ENCODE measurements at regions not wholly inside any gene's neighbourhood (a gene's known extent, or its start where the extent isn't known, plus 50 kb on each side); places are given as distances from the start of the nearest gene placed in this dataset.

DNA sequence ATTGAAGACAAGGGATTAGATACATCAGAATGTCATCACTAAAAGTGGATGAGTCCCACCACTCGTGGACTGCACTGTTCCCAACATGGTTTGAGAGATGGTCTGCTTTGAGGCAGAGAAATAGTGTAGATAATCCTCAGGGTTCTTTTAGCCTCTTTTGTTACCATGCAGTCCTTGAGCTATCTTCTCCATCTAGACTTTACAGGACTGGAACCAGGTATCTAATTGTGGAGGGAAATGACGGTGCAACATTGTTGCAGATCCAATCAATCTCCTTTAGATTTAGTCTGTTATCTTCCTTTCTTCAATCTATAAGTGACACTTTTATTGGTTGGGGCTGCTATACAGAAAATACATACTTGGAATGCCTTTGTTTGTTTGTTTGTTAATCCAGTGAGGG is 183.8 kb upstream of the CWC22 start:
- no peaks in the 10 kb centered on the region for H3K9me2 ChIP-seq
- H3K4me2 ChIP-seq, result no peak overlapping the region
- no peaks in the 10 kb centered on the region; a peak in 2 of 4 replicates for H3K4me1 ChIP-seq (ENCODE audit: control insufficient read depth in 1 of 2, insufficient read depth in 2 of 2, low read depth in 1 of 2, low read length in 1 of 2)
- no peak overlapping the region for H3K4me3 ChIP-seq (ENCODE audit: low read depth in 2 of 2, low read length in 1 of 2)
- no peaks in the 10 kb centered on the region for H3K27me3 ChIP-seq (ENCODE audit: insufficient read depth)
- WGBS (ENCODE audit: low lambda C conversion rate), result 88% methylated on average over 2 of the region's 2 CpGs
- TF ChIP-seq MXI1 (IDR thresholded peaks at IDR 0.05; ENCODE audit: low read depth, low read length) (no peak), RFX5 (IDR thresholded peaks at IDR 0.05; ENCODE audit: low read length) (no peak), CHD2 (IDR thresholded peaks at IDR 0.05; ENCODE audit: low read length, partially characterized antibody) (no peak), RAD21 (IDR thresholded peaks at IDR 0.05; ENCODE audit: low read length) (no peak), FOSL2 (IDR thresholded peaks at IDR 0.05; ENCODE audit: borderline replicate concordance, low read depth) (no peak), FOXJ3 (CRISPR knock-in tag; IDR thresholded peaks at IDR 0.05) (no peak), MEF2A (IDR thresholded peaks at IDR 0.05; ENCODE audit: borderline replicate concordance, low read depth) (no peak), SMC3 (IDR thresholded peaks at IDR 0.05; ENCODE audit: low read depth, low read length) (no peak), RXRA (IDR thresholded peaks at IDR 0.05; ENCODE audit: borderline replicate concordance, low read depth) (no peak), EZH2phosphoT487 (IDR thresholded peaks at IDR 0.05; ENCODE audit: borderline replicate concordance, low read depth) (no peak)
- TF ChIP-seq, protein P1, sequence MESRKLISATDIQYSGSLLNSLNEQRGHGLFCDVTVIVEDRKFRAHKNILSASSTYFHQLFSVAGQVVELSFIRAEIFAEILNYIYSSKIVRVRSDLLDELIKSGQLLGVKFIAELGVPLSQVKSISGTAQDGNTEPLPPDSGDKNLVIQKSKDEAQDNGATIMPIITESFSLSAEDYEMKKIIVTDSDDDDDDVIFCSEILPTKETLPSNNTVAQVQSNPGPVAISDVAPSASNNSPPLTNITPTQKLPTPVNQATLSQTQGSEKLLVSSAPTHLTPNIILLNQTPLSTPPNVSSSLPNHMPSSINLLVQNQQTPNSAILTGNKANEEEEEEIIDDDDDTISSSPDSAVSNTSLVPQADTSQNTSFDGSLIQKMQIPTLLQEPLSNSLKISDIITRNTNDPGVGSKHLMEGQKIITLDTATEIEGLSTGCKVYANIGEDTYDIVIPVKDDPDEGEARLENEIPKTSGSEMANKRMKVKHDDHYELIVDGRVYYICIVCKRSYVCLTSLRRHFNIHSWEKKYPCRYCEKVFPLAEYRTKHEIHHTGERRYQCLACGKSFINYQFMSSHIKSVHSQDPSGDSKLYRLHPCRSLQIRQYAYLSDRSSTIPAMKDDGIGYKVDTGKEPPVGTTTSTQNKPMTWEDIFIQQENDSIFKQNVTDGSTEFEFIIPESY (IDR thresholded peaks at IDR 0.05; ENCODE audit: borderline replicate concordance, low read depth), result no peak
- TF ChIP-seq, protein P2, sequence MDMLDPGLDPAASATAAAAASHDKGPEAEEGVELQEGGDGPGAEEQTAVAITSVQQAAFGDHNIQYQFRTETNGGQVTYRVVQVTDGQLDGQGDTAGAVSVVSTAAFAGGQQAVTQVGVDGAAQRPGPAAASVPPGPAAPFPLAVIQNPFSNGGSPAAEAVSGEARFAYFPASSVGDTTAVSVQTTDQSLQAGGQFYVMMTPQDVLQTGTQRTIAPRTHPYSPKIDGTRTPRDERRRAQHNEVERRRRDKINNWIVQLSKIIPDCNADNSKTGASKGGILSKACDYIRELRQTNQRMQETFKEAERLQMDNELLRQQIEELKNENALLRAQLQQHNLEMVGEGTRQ (IDR thresholded peaks at IDR 0.05; ENCODE audit: borderline replicate concordance, low read depth, low read length), result no peak
- TF ChIP-seq, protein P3, sequence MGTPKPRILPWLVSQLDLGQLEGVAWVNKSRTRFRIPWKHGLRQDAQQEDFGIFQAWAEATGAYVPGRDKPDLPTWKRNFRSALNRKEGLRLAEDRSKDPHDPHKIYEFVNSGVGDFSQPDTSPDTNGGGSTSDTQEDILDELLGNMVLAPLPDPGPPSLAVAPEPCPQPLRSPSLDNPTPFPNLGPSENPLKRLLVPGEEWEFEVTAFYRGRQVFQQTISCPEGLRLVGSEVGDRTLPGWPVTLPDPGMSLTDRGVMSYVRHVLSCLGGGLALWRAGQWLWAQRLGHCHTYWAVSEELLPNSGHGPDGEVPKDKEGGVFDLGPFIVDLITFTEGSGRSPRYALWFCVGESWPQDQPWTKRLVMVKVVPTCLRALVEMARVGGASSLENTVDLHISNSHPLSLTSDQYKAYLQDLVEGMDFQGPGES (IDR thresholded peaks at IDR 0.05; ENCODE audit: low read depth, low read length), result no peak
- TF ChIP-seq, protein P4, sequence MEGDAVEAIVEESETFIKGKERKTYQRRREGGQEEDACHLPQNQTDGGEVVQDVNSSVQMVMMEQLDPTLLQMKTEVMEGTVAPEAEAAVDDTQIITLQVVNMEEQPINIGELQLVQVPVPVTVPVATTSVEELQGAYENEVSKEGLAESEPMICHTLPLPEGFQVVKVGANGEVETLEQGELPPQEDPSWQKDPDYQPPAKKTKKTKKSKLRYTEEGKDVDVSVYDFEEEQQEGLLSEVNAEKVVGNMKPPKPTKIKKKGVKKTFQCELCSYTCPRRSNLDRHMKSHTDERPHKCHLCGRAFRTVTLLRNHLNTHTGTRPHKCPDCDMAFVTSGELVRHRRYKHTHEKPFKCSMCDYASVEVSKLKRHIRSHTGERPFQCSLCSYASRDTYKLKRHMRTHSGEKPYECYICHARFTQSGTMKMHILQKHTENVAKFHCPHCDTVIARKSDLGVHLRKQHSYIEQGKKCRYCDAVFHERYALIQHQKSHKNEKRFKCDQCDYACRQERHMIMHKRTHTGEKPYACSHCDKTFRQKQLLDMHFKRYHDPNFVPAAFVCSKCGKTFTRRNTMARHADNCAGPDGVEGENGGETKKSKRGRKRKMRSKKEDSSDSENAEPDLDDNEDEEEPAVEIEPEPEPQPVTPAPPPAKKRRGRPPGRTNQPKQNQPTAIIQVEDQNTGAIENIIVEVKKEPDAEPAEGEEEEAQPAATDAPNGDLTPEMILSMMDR (IDR thresholded peaks at IDR 0.05), result no peak
- TF ChIP-seq, protein P5, sequence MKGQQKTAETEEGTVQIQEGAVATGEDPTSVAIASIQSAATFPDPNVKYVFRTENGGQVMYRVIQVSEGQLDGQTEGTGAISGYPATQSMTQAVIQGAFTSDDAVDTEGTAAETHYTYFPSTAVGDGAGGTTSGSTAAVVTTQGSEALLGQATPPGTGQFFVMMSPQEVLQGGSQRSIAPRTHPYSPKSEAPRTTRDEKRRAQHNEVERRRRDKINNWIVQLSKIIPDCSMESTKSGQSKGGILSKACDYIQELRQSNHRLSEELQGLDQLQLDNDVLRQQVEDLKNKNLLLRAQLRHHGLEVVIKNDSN (IDR thresholded peaks at IDR 0.05; ENCODE audit: borderline replicate concordance, low read depth), result no peak
- H2AFZ ChIP-seq (ENCODE audit: low read depth), result no peak overlapping the region
- no peaks in the 10 kb centered on the region for H3K9me3 ChIP-seq
- no peaks in the 10 kb centered on the region for H3F3A ChIP-seq (replicated peaks; ENCODE audit: insufficient read depth)
- H3K27ac ChIP-seq (ENCODE audit: low read depth in 2 of 2, low read length in 1 of 2), result no peak overlapping the region
- H3K9ac ChIP-seq, result no peak overlapping the region
- no peak for DNase-seq
- no peaks in the 10 kb centered on the region for H3K79me2 ChIP-seq (ENCODE audit: insufficient read depth)
- CTCF ChIA-PET, result no interaction called here
- POLR2A ChIA-PET, result no interaction called here
- H4K20me1 ChIP-seq (ENCODE audit: insufficient read depth), result no peaks in the 10 kb centered on the region
- H3K36me3 ChIP-seq (replicated peaks in 1 of 2; ENCODE audit: control insufficient read depth in 1 of 2, insufficient read depth in 2 of 2, low read length in 1 of 2), result no peaks in the 10 kb centered on the region

Measured in SK-N-SH (cell line).